ENCODE measurements at regions not wholly inside any gene's neighbourhood (a gene's known extent, or its start where the extent isn't known, plus 50 kb on each side); places are given as distances from the start of the nearest gene placed in this dataset.

DNA sequence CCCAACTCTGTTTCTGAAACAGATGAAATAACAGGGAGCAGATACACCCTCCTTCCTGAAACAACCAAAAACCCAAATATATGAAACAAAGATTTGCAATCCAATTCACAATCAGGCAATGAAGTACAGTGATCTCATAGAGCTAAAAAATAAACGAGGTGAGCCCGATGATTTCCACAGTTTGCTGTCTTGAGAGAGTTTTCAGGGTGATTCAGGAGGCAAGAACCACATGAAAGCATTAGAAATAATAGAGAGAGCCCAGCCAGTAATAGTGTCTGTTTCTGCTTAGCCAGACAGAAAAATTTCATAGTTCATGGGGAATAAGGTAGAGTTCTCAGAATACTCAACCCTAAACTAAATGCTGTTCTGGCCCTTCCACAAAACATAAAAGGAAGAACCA is 296.2 kb downstream of the PDHA2 start:
- ATAC-seq: no peak
- TF ChIP-seq ZNF8 (CRISPR knock-in tag; IDR thresholded peaks at IDR 0.05) (no peak), ZFP3 (CRISPR knock-in tag; IDR thresholded peaks at IDR 0.05) (no peak), TOX (CRISPR knock-in tag; IDR thresholded peaks at IDR 0.05; ENCODE audit: borderline replicate concordance) (no peak), RARB (CRISPR knock-in tag; IDR thresholded peaks at IDR 0.05) (no peak), ISL1 (CRISPR knock-in tag; IDR thresholded peaks at IDR 0.05) (no peak), TCF4 (CRISPR knock-in tag; IDR thresholded peaks at IDR 0.05; ENCODE audit: borderline replicate concordance) (no peak), ZFP30 (CRISPR knock-in tag; IDR thresholded peaks at IDR 0.05) (no peak), ZC3H10 (CRISPR knock-in tag; IDR thresholded peaks at IDR 0.05) (no peak), GLIS3 (CRISPR knock-in tag; IDR thresholded peaks at IDR 0.05) (no peak), ARNTL (CRISPR knock-in tag; IDR thresholded peaks at IDR 0.05; ENCODE audit: borderline replicate concordance, low read depth) (no peak)
- TF ChIP-seq, protein P1, sequence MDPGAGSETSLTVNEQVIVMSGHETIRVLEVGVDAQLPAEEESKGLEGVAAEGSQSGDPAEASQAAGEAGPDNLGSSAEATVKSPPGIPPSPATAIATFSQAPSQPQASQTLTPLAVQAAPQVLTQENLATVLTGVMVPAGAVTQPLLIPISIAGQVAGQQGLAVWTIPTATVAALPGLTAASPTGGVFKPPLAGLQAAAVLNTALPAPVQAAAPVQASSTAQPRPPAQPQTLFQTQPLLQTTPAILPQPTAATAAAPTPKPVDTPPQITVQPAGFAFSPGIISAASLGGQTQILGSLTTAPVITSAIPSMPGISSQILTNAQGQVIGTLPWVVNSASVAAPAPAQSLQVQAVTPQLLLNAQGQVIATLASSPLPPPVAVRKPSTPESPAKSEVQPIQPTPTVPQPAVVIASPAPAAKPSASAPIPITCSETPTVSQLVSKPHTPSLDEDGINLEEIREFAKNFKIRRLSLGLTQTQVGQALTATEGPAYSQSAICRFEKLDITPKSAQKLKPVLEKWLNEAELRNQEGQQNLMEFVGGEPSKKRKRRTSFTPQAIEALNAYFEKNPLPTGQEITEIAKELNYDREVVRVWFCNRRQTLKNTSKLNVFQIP (CRISPR knock-in tag; IDR thresholded peaks at IDR 0.05; ENCODE audit: borderline replicate concordance, low read depth): no peak
- TF ChIP-seq, protein P2, sequence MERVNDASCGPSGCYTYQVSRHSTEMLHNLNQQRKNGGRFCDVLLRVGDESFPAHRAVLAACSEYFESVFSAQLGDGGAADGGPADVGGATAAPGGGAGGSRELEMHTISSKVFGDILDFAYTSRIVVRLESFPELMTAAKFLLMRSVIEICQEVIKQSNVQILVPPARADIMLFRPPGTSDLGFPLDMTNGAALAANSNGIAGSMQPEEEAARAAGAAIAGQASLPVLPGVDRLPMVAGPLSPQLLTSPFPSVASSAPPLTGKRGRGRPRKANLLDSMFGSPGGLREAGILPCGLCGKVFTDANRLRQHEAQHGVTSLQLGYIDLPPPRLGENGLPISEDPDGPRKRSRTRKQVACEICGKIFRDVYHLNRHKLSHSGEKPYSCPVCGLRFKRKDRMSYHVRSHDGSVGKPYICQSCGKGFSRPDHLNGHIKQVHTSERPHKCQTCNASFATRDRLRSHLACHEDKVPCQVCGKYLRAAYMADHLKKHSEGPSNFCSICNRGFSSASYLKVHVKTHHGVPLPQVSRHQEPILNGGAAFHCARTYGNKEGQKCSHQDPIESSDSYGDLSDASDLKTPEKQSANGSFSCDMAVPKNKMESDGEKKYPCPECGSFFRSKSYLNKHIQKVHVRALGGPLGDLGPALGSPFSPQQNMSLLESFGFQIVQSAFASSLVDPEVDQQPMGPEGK (CRISPR knock-in tag; IDR thresholded peaks at IDR 0.05; ENCODE audit: borderline replicate concordance): no peak
- TF ChIP-seq, protein P3, sequence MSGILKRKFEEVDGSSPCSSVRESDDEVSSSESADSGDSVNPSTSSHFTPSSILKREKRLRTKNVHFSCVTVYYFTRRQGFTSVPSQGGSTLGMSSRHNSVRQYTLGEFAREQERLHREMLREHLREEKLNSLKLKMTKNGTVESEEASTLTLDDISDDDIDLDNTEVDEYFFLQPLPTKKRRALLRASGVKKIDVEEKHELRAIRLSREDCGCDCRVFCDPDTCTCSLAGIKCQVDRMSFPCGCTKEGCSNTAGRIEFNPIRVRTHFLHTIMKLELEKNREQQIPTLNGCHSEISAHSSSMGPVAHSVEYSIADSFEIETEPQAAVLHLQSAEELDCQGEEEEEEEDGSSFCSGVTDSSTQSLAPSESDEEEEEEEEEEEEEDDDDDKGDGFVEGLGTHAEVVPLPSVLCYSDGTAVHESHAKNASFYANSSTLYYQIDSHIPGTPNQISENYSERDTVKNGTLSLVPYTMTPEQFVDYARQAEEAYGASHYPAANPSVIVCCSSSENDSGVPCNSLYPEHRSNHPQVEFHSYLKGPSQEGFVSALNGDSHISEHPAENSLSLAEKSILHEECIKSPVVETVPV (CRISPR knock-in tag; IDR thresholded peaks at IDR 0.05): no peak

DNA sequence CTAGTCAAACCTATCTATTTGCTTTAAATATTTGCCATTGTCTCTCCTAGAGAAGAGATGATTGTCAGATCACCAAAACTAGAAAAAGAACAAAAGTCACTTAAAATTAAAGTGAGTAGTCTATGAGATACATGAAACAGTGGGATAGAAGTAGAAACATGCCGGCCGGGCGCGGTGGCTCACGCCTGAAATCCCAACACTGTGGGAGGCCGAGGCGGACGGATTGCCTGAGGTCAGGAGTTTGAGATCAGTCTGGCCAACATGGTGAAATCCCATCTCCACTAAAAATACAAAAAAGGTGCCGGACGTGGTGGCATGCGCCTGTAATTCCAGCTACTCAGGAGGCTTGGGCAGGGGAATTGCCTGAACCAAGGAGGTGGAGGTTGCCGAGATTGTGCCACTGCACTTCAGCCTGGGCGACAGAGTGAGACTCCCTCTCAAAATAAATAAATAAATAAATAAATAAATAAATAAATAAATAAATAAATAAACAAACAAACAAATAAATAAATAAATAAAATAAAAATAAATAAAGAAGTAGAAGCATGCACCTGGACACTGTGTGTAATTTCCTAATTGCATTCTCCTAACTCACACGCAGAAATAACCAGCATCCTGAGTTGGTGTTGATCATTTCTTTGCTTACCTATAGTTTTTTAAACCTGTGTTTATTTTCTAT is 299.5 kb downstream of the PDHA2 start:
- TF ChIP-seq CSDC2 (CRISPR knock-in tag; IDR thresholded peaks at IDR 0.05) (no peak), ZNF70 (CRISPR knock-in tag; IDR thresholded peaks at IDR 0.05) (no peak), ZFP30 (CRISPR knock-in tag; IDR thresholded peaks at IDR 0.05) (no peak)
- TF ChIP-seq, protein P2 (CRISPR knock-in tag; IDR thresholded peaks at IDR 0.05; ENCODE audit: borderline replicate concordance): no peak
- ATAC-seq: no peak

DNA sequence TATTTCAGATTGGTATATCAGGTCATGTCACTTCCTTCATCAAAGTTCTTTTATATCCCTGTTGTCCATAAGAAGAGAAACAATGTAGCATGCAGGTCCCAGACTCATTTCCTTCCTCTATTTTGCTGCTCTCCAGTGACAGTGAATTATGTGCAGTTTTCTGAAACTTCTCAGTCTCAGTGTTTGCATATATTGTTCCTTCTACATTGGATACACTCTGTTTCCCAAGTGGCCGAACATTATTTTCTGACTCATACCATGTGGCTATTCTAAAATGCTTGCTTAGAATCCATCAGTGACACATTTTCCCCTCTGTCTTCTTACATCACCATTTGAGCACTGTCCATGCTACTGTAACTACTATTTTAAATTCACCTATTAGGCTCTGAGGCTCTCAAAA is 305.7 kb downstream of the PDHA2 start:
- peak; percentile 22; the same call in 1 of the 3 replicates for ATAC-seq
- TF ChIP-seq ZFP30 (CRISPR knock-in tag; IDR thresholded peaks at IDR 0.05) (no peak), ARNTL (CRISPR knock-in tag; IDR thresholded peaks at IDR 0.05; ENCODE audit: borderline replicate concordance, low read depth) (no peak), BACH2 (CRISPR knock-in tag; IDR thresholded peaks at IDR 0.05; ENCODE audit: borderline replicate concordance) (no peak), TCF4 (CRISPR knock-in tag; IDR thresholded peaks at IDR 0.05; ENCODE audit: borderline replicate concordance) (no peak), GLIS3 (CRISPR knock-in tag; IDR thresholded peaks at IDR 0.05) (no peak), ESRRG (CRISPR knock-in tag; IDR thresholded peaks at IDR 0.05) (no peak), RARB (CRISPR knock-in tag; IDR thresholded peaks at IDR 0.05) (no peak)
- TF ChIP-seq, protein P3 (CRISPR knock-in tag; IDR thresholded peaks at IDR 0.05): no peak
- TF ChIP-seq, protein P4, sequence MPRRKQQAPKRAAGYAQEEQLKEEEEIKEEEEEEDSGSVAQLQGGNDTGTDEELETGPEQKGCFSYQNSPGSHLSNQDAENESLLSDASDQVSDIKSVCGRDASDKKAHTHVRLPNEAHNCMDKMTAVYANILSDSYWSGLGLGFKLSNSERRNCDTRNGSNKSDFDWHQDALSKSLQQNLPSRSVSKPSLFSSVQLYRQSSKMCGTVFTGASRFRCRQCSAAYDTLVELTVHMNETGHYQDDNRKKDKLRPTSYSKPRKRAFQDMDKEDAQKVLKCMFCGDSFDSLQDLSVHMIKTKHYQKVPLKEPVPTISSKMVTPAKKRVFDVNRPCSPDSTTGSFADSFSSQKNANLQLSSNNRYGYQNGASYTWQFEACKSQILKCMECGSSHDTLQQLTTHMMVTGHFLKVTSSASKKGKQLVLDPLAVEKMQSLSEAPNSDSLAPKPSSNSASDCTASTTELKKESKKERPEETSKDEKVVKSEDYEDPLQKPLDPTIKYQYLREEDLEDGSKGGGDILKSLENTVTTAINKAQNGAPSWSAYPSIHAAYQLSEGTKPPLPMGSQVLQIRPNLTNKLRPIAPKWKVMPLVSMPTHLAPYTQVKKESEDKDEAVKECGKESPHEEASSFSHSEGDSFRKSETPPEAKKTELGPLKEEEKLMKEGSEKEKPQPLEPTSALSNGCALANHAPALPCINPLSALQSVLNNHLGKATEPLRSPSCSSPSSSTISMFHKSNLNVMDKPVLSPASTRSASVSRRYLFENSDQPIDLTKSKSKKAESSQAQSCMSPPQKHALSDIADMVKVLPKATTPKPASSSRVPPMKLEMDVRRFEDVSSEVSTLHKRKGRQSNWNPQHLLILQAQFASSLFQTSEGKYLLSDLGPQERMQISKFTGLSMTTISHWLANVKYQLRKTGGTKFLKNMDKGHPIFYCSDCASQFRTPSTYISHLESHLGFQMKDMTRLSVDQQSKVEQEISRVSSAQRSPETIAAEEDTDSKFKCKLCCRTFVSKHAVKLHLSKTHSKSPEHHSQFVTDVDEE (CRISPR knock-in tag; IDR thresholded peaks at IDR 0.05): no peak
